Common myeloid progenitor, CD34-positive (primary cell): ENCODE measurements at regions not wholly inside any gene's neighbourhood (a gene's known extent, or its start where the extent isn't known, plus 50 kb on each side); places are given as distances from the start of the nearest gene placed in this dataset.

ENCODE experiments used
- CTCF ChIA-PET: fragments of 350-600 bp; sonication (Branson Sonifier 250); formaldehyde crosslinking; loops from one replicate; lab custom pipeline; 2021; ENCODE audit warnings: antibody characterized with exemption; lab: Charles Lee
- POLR2A ChIA-PET: fragments of 350-600 bp; sonication (Branson Sonifier 250); formaldehyde crosslinking; loops from one replicate; lab custom pipeline; 2021; ENCODE audit warnings: antibody characterized with exemption; lab: Charles Lee
- DNase-seq, 3 donors: peaks; one replicate each; pipeline versions ENCODE4 v3.0.0 to v3.0.0-alpha.2; 2013
- H3K27ac ChIP-seq, 2 experiments: 1 replicate in 1 of 2; 2 replicates in 1 of 2; pipeline ENCODE4 v1.7.0; 2013; ENCODE audit warnings: inconsistent platforms in 2 of 2, low read length in 2 of 2, mild to moderate bottlenecking in 2 of 2, low read depth in 1 of 2, moderate library complexity in 1 of 2; ENCODE audit not compliant: severe bottlenecking in 2 of 2, insufficient read depth in 1 of 2, poor library complexity in 1 of 2
- H3K27me3 ChIP-seq, 5 experiments: replicated peaks in 2 of 5; 1 replicate in 3 of 5; 2 replicates in 2 of 5; pipeline versions ENCODE4 v1.6.1 to v1.7.0; 2013; ENCODE audit warnings: low read length in 4 of 5, mild to moderate bottlenecking in 2 of 5, moderate library complexity in 2 of 5, inconsistent platforms in 1 of 5; ENCODE audit not compliant: insufficient read depth in 5 of 5, control insufficient read depth in 4 of 5
- H3K36me3 ChIP-seq, 4 experiments: 1 replicate in 2 of 4; 2 replicates in 2 of 4; pipeline versions ENCODE4 v1.6.1 to v1.7.0; 2013; ENCODE audit warnings: low read length in 3 of 4, control low read depth in 1 of 4, mild to moderate bottlenecking in 1 of 4; ENCODE audit not compliant: control insufficient read depth in 4 of 4, insufficient read depth in 4 of 4
- H3K4me1 ChIP-seq, 4 experiments: 1 replicate in 3 of 4; 2 replicates in 1 of 4; pipeline versions ENCODE4 v1.6.1 to v1.7.1; 2013; ENCODE audit warnings: low read length in 3 of 4, mild to moderate bottlenecking in 3 of 4, control low read depth in 1 of 4, inconsistent platforms in 1 of 4, moderate library complexity in 1 of 4; ENCODE audit not compliant: control insufficient read depth in 4 of 4, insufficient read depth in 4 of 4; ENCODE audit errors: control extremely low read depth in 1 of 4
- H3K4me3 ChIP-seq, 7 experiments: 1 replicate in 4 of 7; 2 replicates in 3 of 7; pipeline versions ENCODE4 v1.5.1 to v1.7.0; 2013; ENCODE audit warnings: mild to moderate bottlenecking in 7 of 7, low read length in 6 of 7, moderate library complexity in 6 of 7, inconsistent platforms in 2 of 7, low read depth in 2 of 7, control low read depth in 1 of 7; ENCODE audit not compliant: insufficient read depth in 4 of 7, control insufficient read depth in 1 of 7; ENCODE audit errors: extremely low read depth in 1 of 7
- H3K9me3 ChIP-seq, 5 experiments: 1 replicate in 4 of 5; 2 replicates in 1 of 5; pipeline versions ENCODE4 v1.6.1 to v1.7.1; 2013; ENCODE audit warnings: low read length in 4 of 5, mild to moderate bottlenecking in 2 of 5, inconsistent platforms in 1 of 5, low read depth in 1 of 5, moderate library complexity in 1 of 5; ENCODE audit not compliant: control insufficient read depth in 4 of 5, insufficient read depth in 2 of 5; ENCODE audit errors: control extremely low read depth in 1 of 5
- WGBS: methylation state at CpG from one replicate; pipeline ENCODE4 v1.1.5; 2013; ENCODE audit not compliant: insufficient coverage; 5-methylcytosine and 5-hydroxymethylcytosine counted together

DNA sequence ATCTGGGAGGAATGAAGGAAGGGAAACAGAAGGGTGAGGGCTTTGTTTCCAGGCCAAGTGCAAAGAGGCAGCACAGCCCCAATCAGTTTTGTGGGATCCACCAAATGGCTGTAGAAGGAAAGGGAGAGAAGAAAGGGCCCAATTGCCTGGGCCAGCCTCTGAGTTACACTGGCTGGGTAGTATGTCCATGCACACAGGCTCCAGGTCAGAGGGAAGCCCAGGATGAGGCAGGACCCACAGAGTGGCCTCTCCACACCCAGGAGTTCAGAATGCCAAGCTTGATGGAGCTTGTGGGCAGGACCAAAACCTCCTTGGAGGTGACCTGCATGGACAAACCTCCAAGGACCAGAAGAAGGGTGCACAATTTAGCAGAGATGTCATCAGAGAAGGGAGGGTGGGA lies 178.2 kb upstream of the TSHZ3 start:
- CTCF ChIA-PET: no interaction called here
- Histone ChIP-seq H3K4me3 (no peak overlapping the region), H3K4me1 (no peaks in the 10 kb centered on the region), H3K27me3 (no peaks in the 10 kb centered on the region), H3K36me3 (no peaks in the 10 kb centered on the region), H3K9me3 (peaks cover 2 to 13% (median 3%) of the 10 kb centered on the region in 5 experiments), H3K27ac (no peak overlapping the region)
- POLR2A ChIA-PET: no interaction called here
- no peak for DNase-seq

DNA sequence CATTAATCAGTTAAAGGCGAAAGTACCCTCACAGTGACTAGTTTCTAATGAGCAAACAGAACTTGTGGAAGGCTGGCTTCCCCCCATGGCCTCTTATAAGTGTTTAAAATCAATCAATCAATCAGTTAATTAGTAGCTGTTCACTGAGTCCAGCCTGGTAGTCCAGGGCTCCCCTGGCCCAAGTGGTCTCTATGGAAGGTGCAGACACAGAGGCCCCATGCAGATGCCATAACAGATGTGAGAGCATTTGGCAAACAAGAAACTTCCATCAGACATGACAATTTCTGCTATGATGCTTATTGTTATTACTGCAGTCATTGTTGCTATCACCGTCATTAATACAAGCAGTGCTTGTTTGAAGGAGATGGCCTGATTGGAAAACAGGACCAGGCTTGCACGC lies 179.0 kb upstream of the TSHZ3 start:
- POLR2A ChIA-PET: no interaction called here
- peaks cover 2 to 13% (median 3%) of the 10 kb centered on the region in 5 experiments for H3K9me3 ChIP-seq
- H3K36me3 ChIP-seq: no peaks in the 10 kb centered on the region
- H3K4me1 ChIP-seq: no peaks in the 10 kb centered on the region
- WGBS: 100% methylated on average over 3 of the region's 3 CpGs
- no peaks in the 10 kb centered on the region for H3K27me3 ChIP-seq
- DNase-seq: no peak
- H3K27ac ChIP-seq: no peak overlapping the region
- no peak overlapping the region for H3K4me3 ChIP-seq
- CTCF ChIA-PET: no interaction called here

DNA sequence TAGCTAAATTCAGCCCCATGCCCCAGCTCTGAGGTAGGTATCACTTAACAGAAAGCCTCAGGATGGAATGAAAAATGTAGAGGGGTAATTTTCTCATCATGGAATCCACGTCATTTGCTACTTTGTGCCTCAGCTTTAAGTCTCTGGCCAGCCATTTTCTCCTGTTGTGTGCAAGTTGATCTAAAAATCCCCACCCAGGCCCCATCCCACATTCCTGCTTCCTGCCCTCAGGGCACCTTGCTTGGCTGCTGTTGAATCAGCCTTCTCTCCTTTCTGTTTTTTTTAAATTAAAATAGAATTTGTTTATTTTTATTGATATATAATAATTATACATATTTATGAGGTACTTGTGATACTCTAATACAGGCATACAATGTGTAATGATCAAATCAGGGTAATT lies 179.9 kb upstream of the TSHZ3 start:
- H3K9me3 ChIP-seq: peaks cover 1 to 13% (median 2%) of the 10 kb centered on the region in 5 experiments
- ChIA-PET CTCF (no interaction called here), POLR2A (no interaction called here)
- no peak overlapping the region for H3K4me3 ChIP-seq
- no peak overlapping the region for H3K27ac ChIP-seq
- H3K27me3 ChIP-seq: no peaks in the 10 kb centered on the region
- no peaks in the 10 kb centered on the region for H3K36me3 ChIP-seq
- DNase-seq: no peak
- no CpG with 5 or more reads among the region's 1 CpG for WGBS
- no peaks in the 10 kb centered on the region for H3K4me1 ChIP-seq

DNA sequence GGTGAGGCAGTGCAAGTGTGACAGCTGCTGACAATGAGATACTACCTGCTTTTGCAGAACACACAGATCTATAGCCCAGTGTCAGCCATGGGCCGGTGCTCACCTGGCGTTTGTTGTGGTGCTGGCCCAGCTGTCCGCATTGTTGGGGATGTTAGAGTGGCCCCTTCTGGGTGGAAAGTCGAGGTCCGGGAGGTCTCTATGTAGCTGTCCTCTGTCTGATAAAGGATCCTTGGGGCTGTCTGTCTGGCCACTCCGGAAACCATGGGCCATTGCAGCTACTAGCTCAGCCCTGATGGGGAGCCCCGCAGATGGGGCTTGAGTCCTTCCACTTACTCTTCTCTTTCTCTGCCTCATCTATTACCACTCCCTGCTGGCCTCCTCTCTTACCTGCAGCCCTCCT lies 181.5 kb upstream of the TSHZ3 start:
- no peak overlapping the region for H3K27ac ChIP-seq
- POLR2A ChIA-PET: no interaction called here
- DNase-seq: no peak
- CTCF ChIA-PET: interaction anchor here (1.1 kb wide), 1 partner anchor 18 kb away, joined by 3 read pairs; no protein-coding TSS in a partner anchor
- no peaks in the 10 kb centered on the region for H3K4me1 ChIP-seq
- peaks cover 0 to 8% (median 2%) of the 10 kb centered on the region in 5 experiments for H3K9me3 ChIP-seq
- no peaks in the 10 kb centered on the region for H3K27me3 ChIP-seq
- no peak overlapping the region for H3K4me3 ChIP-seq
- WGBS: 94% methylated on average over 6 of the region's 7 CpGs
- H3K36me3 ChIP-seq: no peaks in the 10 kb centered on the region

DNA sequence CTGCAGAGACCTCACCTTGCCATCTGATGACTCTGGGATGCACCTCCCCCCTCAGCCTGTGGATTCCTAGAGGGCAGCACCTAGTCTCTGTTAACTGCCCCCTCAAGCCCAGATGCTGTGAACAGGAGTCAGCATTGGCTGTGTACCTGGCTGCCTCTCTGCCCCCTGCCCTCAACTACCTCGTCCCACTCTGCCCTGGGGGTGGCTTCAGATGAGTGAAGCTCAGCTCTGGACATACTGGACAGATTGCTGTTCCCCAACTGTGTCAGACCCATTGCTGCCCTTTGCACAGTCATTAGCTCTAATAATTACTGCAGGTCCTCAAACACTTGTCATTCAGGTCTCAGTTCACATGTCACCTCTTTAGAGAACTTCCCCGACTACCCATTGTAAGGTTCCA lies 182.1 kb upstream of the TSHZ3 start:
- H3K4me1 ChIP-seq: no peaks in the 10 kb centered on the region
- ChIA-PET POLR2A (no interaction called here), CTCF (interaction anchor here (1.1 kb wide), 1 partner anchor 17 kb away, joined by 3 read pairs; no protein-coding TSS in a partner anchor)
- no peak overlapping the region for H3K27ac ChIP-seq
- no peak overlapping the region for H3K4me3 ChIP-seq
- DNase-seq: no peak
- H3K27me3 ChIP-seq: no peaks in the 10 kb centered on the region
- WGBS: 95% methylated on average over 2 of the region's 2 CpGs
- H3K9me3 ChIP-seq: peaks cover 0 to 5% (median 1%) of the 10 kb centered on the region in 5 experiments
- no peaks in the 10 kb centered on the region for H3K36me3 ChIP-seq

DNA sequence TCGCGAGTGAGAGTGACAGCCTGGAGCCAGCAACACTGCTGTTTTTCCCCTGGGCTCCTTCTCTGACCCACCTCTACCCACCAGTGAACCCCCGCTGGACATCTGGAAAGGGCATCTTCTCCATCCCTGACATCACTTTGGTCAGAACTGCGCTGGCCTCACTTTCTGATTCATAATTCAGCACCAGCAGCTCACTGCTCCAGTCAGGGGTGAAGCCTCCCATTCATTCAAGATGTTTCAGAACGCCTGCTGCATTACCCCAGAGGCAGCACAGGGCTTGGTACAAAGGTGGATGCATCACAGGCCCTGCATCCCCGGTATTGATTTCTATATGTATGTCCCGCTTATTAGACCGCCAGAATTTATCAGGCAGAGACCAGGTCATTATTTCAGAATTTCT lies 182.8 kb upstream of the TSHZ3 start:
- Histone ChIP-seq H3K4me1 (no peaks in the 10 kb centered on the region), H3K9me3 (no peaks in the 10 kb centered on the region), H3K36me3 (no peaks in the 10 kb centered on the region), H3K4me3 (no peak overlapping the region), H3K27me3 (no peaks in the 10 kb centered on the region), H3K27ac (no peak overlapping the region)
- DNase-seq: no peak
- 100% methylated on average over 3 of the region's 8 CpGs for WGBS
- CTCF ChIA-PET: no interaction called here
- POLR2A ChIA-PET: no interaction called here

DNA sequence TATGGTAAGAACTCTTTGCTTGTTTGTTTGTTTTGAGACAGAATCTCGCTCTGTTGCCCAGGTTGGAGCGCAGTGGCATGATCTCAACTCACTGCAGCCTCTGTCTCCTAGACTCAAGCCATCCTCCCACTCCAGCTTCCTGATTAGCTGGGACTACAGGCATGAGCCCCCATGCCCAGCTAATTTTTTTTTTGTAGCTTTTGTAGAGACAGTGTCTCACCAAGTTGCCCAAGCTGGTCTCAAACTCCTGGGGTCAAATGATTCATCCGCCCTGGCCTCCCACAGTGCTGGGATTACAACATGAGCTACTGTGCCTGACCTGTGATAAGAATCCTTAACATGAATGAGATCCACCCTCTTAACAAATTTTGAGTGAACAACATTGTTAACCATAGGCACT lies 183.9 kb upstream of the TSHZ3 start:
- ChIA-PET CTCF (interaction anchor here (1.5 kb wide), 1 partner anchor 14 kb away, joined by 4 read pairs; no protein-coding TSS in a partner anchor), POLR2A (no interaction called here)
- WGBS: 83% methylated on average over 2 of the region's 3 CpGs
- Histone ChIP-seq H3K36me3 (no peaks in the 10 kb centered on the region), H3K4me1 (no peaks in the 10 kb centered on the region), H3K27me3 (no peaks in the 10 kb centered on the region), H3K4me3 (no peak overlapping the region), H3K9me3 (no peaks in the 10 kb centered on the region), H3K27ac (no peak overlapping the region)
- DNase-seq: no peak
